ENCODE measurements at regions not wholly inside any gene's neighbourhood (a gene's known extent, or its start where the extent isn't known, plus 50 kb on each side); places are given as distances from the start of the nearest gene placed in this dataset.

GRCh38 chr10:124329362-124329761 is 89.4 kb downstream of the OAT start:
- TF ChIP-seq EZH2 (IDR thresholded peaks at IDR 0.05; ENCODE audit: low read length, unreplicated experiment) = no peak
- TF ChIP-seq, protein P1, sequence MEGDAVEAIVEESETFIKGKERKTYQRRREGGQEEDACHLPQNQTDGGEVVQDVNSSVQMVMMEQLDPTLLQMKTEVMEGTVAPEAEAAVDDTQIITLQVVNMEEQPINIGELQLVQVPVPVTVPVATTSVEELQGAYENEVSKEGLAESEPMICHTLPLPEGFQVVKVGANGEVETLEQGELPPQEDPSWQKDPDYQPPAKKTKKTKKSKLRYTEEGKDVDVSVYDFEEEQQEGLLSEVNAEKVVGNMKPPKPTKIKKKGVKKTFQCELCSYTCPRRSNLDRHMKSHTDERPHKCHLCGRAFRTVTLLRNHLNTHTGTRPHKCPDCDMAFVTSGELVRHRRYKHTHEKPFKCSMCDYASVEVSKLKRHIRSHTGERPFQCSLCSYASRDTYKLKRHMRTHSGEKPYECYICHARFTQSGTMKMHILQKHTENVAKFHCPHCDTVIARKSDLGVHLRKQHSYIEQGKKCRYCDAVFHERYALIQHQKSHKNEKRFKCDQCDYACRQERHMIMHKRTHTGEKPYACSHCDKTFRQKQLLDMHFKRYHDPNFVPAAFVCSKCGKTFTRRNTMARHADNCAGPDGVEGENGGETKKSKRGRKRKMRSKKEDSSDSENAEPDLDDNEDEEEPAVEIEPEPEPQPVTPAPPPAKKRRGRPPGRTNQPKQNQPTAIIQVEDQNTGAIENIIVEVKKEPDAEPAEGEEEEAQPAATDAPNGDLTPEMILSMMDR (conservative IDR thresholded peaks at IDR 0.05; ENCODE audit: low read depth, low read length) = no peak
